Left ventricle myocardium inferior (tissue), 1 donor: ENCODE measurements at regions not wholly inside any gene's neighbourhood (a gene's known extent, or its start where the extent isn't known, plus 50 kb on each side); places are given as distances from the start of the nearest gene placed in this dataset.

Source experiments
- DNase-seq: peaks from one replicate; pipeline ENCODE4 v3.0.0-alpha.2; 2020
- H3K27ac ChIP-seq: fragments of 200-600 bp; replicated peaks from 2 replicates; pipeline ENCODE4 v1.8.0; 2021
- H3K27me3 ChIP-seq: fragments of 200-600 bp; 2 replicates; pipeline ENCODE4 v1.8.0; 2021; ENCODE audit warnings: low read depth
- H3K36me3 ChIP-seq: fragments of 200-600 bp; 2 replicates; pipeline ENCODE4 v1.8.0; 2021
- H3K4me1 ChIP-seq: fragments of 200-600 bp; 2 replicates; pipeline ENCODE4 v1.8.0; 2021
- H3K4me3 ChIP-seq: fragments of 200-600 bp; 2 replicates; pipeline ENCODE4 v1.8.0; 2021; ENCODE audit warnings: mild to moderate bottlenecking, moderate library complexity
- H3K9me3 ChIP-seq: fragments of 200-600 bp; replicated peaks from 2 replicates; pipeline ENCODE4 v1.8.0; 2021
- intact Hi-C: fragments of 100-400 bp; cut with micrococcal nuclease; formaldehyde crosslinking; loops from one replicate; pipeline ENCODE4 v1.11.0; 2022
- TF ChIP-seq, protein P1 (sequence below): fragments of 200-600 bp; IDR thresholded peaks from 2 replicates; pipeline ENCODE4 v1.8.0; 2021; ENCODE audit warnings: antibody characterized with exemption, mild to moderate bottlenecking, borderline replicate concordance
- donor health status: DM: no; HTN: yes; CAD: no; lungs with severe emphysema.

- H3K27ac ChIP-seq: no peak overlapping the region
- intact Hi-C loops: no loop called here
- no peaks in the 10 kb centered on the region for H3K36me3 ChIP-seq
- DNase-seq: no peak
- no peaks in the 10 kb centered on the region for H3K27me3 ChIP-seq
- no peak overlapping the region for H3K4me3 ChIP-seq
- H3K9me3 ChIP-seq: no peaks in the 10 kb centered on the region
- no peaks in the 10 kb centered on the region for H3K4me1 ChIP-seq
- TF ChIP-seq, protein P1, sequence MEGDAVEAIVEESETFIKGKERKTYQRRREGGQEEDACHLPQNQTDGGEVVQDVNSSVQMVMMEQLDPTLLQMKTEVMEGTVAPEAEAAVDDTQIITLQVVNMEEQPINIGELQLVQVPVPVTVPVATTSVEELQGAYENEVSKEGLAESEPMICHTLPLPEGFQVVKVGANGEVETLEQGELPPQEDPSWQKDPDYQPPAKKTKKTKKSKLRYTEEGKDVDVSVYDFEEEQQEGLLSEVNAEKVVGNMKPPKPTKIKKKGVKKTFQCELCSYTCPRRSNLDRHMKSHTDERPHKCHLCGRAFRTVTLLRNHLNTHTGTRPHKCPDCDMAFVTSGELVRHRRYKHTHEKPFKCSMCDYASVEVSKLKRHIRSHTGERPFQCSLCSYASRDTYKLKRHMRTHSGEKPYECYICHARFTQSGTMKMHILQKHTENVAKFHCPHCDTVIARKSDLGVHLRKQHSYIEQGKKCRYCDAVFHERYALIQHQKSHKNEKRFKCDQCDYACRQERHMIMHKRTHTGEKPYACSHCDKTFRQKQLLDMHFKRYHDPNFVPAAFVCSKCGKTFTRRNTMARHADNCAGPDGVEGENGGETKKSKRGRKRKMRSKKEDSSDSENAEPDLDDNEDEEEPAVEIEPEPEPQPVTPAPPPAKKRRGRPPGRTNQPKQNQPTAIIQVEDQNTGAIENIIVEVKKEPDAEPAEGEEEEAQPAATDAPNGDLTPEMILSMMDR: no peak
Measured at GRCh38 chr10:106242301-106242700, 922.2 kb downstream of the SORCS1 start.

GRCh38 chr10:106226828-106227227 lies 937.7 kb downstream of the SORCS1 start:
- no peak overlapping the region for H3K27ac ChIP-seq
- intact Hi-C loops: no loop called here
- H3K27me3 ChIP-seq: no peaks in the 10 kb centered on the region
- H3K36me3 ChIP-seq: no peaks in the 10 kb centered on the region
- TF ChIP-seq, protein P1: no peak
- no peaks in the 10 kb centered on the region for H3K4me1 ChIP-seq
- H3K9me3 ChIP-seq: no peaks in the 10 kb centered on the region
- no peak for DNase-seq
- no peak overlapping the region for H3K4me3 ChIP-seq

DNA sequence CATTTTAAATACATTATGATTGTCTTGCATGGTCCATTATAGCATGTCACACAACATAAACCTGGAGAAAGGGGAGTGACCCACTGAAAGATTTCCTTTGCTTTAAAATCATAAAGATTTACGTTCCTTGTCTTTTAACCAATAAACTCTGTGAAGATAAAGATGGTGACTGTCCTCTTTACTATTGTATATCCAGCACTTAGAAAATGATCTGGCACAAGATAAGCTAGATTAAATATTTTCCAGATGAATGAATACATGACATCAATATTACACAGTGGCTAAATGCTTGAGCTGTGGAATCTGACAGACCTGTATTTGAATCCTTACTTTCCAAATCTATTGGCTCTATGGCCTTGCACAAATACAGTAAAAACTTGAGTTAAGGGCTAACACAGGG lies 938.4 kb downstream of the SORCS1 start:
- intact Hi-C loops: no loop called here
- TF ChIP-seq, protein P1: no peak
- no peak for DNase-seq
- Histone ChIP-seq H3K9me3 (no peaks in the 10 kb centered on the region), H3K27me3 (no peaks in the 10 kb centered on the region), H3K4me3 (no peak overlapping the region), H3K4me1 (no peaks in the 10 kb centered on the region), H3K27ac (no peak overlapping the region), H3K36me3 (no peaks in the 10 kb centered on the region)

GRCh38 chr10:106224676-106225075 lies 939.8 kb downstream of the SORCS1 start:
- Histone ChIP-seq H3K27ac (no peak overlapping the region), H3K36me3 (no peaks in the 10 kb centered on the region), H3K27me3 (no peaks in the 10 kb centered on the region), H3K9me3 (no peaks in the 10 kb centered on the region), H3K4me1 (no peaks in the 10 kb centered on the region), H3K4me3 (no peak overlapping the region)
- intact Hi-C loops: no loop called here
- no peak for DNase-seq
- TF ChIP-seq, protein P1: no peak

DNA sequence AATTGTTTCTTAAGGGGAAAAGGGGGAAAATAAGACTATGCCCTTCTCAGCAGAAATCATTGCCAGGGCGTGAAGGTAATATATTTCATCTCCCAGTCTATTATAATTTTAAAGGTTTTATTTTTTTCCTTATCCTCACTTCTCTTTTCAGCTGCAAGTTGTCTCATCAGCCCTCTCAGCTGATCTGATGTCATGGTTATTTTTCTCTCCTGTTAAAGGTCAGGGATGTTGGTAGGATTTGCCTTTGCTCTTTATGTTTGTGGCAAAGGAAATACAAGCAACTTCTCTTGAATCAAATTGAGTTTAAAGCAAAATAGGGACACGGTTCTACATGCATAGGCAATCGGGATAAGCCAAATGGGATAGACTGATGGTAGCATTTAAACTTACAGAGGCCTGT lies 946.9 kb downstream of the SORCS1 start:
- DNase-seq: no peak
- Histone ChIP-seq H3K9me3 (no peaks in the 10 kb centered on the region), H3K27me3 (no peaks in the 10 kb centered on the region), H3K4me3 (no peak overlapping the region), H3K36me3 (no peaks in the 10 kb centered on the region), H3K4me1 (peaks cover 15% of the 10 kb centered on the region), H3K27ac (peak overlapping the region; percentile 68)
- TF ChIP-seq, protein P1: no peak
- intact Hi-C loops: no loop called here

- Histone ChIP-seq H3K36me3 (no peaks in the 10 kb centered on the region), H3K4me1 (peaks cover 15% of the 10 kb centered on the region), H3K27me3 (no peaks in the 10 kb centered on the region), H3K27ac (peak overlapping the region; percentile 68), H3K4me3 (no peak overlapping the region), H3K9me3 (no peaks in the 10 kb centered on the region)
- TF ChIP-seq, protein P1: no peak
- DNase-seq: peak; percentile 12
- intact Hi-C loops: no loop called here
Measured at GRCh38 chr10:106216085-106216484, 948.4 kb downstream of the SORCS1 start.
